ENCODE measurements at regions not wholly inside any gene's neighbourhood (a gene's known extent, or its start where the extent isn't known, plus 50 kb on each side); places are given as distances from the start of the nearest gene placed in this dataset.
A peak's percentile ranks its signal among the peaks of the same experiment; 100 is the strongest.

DNA sequence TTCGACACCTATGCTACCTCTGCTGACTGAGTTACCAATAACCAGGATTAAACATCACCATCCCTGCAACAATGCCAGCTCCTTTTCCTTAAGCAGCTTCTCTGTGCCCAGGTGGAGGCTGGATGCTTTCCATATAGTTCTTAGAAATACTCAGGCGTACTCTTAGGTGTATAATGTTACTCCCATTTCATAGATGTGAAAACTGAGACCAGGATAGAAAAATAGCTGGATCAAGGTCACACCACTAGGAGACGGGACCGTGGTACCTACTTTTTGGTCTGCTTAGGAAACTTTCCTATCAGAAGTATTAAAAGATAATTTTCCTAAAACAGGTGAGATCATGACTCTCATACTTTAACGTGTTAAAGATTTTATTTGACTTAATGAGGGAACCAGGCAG lies 141.7 kb upstream of the RPL38 start:
- DNase-seq: no peak

DNA sequence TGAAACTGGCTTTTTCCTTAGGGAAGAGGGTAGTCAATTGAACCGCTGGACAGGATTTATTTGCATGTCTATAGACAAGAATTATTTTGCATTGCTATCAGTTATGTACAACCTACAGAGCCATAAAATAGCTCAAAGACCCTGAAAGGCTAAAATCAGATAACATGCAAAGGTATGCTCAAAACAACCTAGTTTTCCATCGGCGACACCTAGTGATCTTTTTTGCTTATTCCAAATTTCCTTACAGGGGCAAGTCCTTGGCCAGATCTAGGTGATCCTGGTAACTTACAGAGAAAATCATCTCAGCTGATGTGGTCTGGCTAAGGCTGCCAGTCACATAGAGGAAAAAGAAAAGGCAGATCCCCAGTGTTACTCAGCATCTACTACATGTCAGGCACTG lies 141.2 kb upstream of the RPL38 start:
- DNase-seq: no peak

DNA sequence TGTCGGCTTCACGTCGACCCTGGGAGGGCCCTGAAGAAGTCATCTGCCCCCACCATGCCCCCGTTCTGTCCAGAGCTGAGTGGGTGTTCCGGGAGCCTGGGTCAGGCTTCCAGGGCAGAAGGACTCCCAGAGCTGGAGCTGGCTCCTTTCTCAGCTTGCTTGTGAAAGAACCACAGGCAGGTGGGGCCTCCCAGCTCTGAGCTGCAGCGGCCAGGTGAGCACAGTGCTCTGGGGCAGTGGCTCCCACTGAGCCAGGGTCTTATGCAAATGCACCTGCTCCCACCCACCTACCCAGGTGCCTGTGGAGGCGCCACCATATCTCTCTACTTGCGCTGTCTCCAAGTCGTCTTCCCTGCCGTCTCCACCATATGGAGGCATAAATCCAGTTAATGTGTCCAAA lies 140.0 kb upstream of the RPL38 start:
- no peak for DNase-seq

DNA sequence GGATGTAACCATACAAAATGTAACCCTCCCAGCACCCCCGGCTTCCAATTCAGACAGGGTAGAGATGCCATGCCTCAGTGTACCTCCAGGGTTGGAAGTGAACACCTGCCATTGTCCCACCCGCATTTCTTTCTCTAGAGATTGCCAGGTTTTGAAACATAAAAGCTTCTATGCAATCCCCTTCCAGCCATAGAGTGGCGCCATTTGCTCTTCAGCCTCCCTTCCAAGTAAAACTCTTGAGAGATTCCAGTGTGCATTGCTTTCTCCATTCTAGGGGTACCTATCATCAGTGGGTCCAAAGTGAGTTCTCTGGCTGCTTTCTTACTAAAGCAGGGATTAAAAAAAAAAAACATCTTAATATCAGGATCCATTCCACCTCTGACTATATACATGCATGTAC lies 133.1 kb upstream of the RPL38 start:
- DNase-seq: no peak

DNA sequence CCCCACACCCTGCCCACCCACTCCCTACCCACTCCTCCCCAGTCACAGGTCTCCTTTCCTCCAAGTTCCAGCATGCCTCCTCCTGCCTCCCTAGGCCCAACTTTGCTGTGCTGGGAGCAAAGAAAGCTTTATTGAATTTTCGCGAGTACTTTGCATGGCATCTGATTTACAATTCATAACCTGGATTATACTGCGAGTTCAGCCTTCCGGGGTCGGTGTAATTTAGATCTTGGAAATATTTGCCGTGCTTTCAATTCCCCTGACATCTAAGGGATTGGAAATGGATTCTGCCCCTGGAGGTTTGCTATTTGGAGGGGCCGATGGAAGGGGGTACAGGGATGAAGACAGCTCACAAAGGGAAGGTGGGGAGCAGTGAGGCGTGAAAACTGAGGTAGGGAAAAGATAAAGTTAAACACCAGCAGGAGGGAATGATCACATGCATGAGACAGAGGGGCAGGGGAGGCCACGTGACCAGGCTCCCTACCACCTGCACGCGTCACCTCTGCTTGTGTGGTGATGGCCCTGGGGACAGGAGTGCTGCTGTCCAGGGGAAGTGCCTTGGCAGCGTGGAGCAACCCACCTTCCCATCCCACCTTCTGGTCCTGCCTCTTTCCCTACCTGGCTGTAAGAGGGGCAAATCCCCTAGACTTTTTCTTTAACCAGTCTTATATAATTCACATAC lies 132.3 kb upstream of the RPL38 start:
- no peak for DNase-seq

DNA sequence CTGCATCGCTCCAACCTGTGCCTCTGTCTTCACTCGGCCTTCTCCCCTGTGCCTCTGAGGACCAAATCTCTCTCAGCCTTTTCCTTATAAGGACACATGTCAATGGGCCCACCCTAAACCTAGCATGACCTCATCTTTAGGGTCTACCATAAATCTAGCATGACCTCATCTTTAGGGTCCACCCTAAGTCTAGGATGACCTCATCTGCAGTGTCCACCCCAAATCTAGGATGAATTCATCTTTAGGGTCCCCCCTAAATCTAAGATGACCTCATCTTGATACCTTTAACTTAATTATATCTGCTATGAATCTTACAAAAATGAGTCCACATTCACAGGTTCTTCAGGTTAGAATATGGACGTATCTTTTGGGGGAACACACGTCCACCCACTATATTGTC lies 131.1 kb upstream of the RPL38 start:
- DNase-seq: no peak

DNA sequence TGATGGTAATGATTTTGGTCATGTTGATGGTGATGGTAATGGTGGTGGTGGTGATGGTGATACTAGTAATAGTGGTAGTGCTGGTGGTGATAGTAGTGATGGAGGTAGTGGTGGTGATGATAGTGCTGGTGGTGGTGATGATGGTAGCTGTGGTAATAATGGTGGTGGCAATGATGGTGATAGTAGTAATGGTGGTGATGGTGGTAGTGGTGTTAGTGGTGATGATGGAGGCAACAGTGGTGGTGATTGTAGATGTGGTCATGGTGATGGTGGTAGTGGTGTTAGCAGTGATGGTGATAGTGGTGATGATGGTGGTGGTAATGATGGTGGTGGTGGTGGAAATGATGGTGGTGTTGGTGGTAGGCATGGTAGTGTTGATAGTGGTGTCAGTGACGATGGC lies 127.0 kb upstream of the RPL38 start:
- DNase-seq: no peak

DNA sequence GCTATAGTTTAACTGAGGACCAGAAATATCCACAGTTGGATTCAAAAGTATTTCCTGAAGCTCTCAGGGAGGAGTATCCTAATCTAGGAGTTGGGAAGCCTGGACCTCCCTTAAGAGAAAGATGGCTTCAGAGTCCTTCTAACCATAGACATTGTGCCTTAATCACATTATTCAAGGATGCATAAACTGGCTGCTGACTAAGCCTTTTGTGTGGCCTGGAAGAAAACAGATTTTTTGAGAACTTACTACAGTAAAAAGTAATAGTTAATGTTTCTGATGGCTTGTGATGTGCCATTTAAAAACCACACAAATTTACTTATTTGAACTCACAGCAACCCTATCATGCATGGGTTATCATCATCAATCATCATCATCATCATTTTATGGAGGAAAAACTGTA lies 126.2 kb upstream of the RPL38 start:
- no peak for DNase-seq

DNA sequence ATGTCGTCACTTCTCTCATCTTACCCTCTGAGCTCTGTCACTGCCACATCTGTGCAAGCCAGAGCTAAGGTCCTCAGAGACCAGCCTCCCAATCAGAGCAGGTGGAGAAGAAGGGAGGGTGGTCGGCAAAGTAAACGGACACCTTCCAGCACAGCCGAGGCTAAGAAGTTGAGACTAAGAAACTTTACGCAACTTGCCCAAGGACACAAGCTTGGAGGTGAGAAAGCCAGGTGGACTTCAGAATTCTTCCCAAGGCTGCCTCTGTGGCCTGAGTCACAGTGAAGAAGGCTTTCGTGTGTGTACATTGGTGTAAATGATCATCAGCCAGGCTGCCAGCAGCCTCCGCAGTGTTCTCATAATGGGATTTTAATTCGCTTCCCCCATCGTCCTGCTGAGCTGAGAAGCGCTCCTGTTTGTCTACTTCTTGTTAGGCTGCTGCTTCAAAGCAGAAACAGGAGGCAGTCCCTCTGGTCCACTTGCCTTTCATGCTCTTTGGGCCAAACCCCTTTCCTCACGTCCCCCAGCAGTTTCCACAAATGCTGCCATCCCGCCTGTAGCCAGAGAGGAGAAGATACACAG lies 125.0 kb upstream of the RPL38 start:
- no peak for DNase-seq

DNA sequence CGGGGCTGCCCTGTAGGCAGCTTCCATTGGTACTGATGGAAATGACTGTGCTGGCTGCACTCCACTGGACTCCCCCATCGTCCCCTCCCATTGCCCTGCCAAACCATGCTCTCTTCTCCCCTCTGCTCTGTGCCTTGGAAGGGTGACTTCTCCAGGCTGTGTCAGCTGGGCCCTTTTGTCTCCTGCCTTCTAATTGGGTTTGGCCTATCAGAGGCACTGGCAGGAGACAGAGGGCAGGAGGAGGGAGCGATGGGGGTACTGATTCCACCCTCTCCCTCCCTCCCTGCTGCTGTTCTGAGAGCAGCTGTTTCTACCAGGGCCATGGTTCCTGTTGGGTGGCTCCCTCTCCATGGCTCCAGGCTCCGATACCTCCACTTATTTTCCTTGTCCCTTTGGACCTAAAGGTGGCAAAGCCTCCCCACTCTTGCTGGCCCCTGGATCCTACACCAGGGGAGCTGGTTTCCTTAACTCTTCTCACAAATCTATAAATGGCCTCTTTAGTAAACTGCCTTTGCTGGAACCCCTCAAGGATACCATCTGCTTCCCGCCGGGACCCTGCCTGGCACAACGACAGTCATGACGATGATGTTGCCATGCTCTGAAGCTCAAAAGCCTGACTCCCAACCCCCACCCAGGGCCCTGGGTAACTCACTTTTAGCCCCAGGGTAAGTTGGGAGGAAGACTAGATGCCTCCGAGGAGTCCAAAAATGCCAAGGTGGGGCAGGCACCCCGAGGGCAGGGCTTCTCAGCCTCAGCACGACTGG lies 123.8 kb upstream of the RPL38 start:
- DNase-seq: no peak

DNA sequence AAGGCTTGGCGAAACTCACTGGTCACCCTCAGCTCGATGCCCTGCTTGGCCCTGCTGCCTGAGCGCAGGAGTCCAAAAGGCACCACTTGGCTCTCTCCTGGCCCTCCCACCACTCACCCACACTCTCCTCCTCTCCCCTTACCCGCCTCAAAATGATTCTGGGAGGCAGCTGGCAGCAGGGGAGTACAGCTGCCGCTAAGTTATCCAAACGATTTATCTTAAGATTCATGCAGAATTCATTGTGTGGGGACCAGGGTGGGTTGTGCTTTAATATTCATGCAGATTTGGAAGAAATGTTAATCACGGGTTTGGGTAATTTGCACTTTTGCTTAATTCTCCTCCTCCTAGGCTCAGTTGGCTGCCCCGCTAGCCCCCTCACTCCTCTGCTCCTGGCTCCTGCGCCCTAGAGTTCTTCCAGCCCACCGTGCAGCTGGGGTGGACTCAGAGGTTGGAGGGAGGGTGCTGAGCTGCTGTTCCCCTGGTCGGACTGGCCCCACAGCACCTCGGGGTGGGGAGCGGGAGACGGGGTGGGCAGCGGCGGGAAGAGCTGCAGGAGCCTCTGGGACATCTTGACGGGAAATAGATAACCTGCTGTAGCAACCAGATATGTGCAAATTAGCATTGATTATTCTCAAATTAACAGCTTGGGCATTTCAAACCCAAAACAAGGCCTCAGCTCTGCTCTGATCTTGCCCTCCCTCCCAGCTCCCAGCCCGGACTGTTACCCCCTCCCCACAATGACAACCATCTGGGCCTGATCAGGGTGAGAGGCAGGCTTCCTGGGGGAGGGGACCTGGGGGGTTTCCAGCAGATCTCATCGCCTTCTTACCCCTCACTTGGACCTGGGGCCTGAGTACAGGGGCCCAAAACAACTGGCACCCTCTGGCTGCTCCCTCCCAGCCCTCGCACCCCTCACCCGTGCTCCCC lies 122.6 kb upstream of the RPL38 start:
- no peak for DNase-seq

DNA sequence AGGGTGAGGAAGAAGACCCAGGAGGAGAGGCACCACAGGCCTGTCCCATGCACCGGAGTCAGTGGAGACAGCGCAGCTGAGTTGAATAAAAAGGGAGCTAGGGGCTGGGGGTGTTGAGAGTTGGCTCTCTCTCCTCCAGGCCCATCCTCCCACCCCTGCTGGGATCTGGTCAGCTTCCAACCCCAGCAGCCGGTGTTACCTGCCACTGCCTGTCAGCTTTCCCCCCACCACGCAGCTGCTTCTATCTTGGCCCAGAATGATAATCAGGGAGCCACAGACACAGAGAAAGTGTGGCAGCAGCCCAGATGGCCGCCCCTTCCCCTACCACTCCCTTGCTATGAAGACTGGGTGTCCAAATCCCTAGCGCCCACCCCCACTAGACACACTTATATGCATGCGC lies 120.6 kb upstream of the RPL38 start:
- no peak for DNase-seq

DNA sequence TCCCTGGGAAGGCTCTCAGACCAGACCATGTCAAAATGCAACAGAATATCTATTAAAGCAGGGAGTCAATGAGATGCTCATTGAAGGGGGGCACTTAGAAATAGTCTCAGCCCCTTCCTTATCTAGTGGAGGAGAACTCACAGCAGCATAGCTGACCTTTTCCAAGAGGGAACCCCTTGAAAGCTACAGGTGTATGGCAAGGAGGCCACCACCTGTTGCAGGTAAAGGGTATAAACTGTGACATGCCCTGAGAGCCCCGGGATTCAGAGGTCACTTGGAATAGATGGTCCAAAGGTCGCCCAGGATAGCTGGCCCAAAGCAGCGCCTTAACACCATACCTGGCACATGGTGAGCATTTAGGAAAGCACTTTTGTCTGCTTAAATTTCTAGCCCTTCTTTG lies 120.2 kb upstream of the RPL38 start:
- no peak for DNase-seq

DNA sequence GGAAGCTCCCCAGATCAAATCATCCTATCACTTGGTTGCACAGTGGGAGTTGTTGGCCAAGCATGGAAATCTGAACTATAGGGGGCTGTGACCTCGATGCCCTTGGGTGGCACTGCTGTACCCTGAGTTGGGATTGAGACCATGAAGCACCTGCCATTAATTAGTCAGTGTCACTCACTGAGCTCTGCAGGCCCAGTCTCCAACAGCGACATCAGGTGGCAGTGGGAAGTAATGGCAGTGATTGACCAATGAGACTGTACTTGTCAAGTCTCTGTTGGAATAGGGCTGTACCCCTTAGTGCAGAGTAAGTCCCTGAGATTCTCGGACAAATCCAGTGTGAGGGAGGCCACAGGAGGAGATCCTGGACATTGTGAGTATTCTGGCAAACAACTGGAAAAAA lies 118.0 kb upstream of the RPL38 start:
- DNase-seq: peak; percentile 59

DNA sequence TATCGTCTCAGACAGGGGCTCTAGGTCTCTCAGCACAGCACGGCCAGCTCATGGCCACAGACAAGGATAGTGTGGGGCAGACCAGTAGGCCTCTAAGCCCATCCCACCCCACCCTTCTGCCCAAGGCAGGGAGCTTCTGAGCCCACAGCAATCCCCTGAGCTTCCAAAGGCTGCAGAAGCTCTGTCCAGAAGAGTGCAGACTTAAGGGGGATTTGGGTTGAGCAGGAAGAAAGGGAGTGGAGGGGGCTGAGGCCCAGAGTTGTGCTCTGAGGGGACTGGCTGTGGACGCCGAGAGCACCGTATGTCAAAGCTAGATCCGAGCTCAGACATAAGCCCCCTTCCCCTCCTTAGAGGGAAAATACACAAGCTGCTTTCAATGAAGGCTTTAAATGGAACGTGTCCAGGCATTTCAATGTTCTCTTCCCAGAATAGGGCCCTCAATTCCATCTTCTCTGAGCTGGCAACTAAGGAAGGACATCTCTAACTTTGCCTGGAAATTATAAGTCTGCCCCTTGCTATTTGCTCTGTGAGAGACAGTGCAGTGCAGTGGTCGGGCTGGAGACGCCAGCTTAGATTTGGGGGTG lies 116.4 kb upstream of the RPL38 start:
- no peak for DNase-seq

DNA sequence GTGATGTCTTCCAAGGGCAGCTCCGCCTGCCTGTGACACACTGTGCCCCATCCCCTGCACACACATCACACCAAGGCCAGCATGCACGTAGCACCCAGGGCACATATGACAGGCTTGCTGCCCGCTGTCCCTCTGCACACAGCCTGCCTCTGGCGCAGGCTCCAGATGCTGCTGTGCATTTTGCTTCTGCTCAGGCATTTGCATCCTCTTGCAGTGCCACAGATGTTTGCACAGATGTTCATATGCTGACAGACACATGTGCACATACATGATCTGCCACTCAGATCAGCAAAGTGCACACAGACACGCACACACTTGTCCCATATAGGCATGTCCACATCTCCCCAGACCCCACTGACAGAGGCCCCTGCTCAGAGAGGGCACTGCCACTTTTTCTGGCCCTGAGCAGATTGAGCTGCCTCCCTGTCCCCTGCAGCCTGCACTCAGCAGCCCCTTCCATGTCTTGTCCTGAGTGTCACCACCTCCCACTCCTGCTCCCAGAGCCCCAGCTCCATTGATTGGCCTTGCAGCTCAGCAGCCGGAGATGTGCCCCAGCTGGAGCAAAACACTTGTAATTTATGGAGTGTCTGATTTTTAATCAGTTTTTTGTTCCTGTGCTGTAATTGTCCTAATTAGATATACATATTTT lies 115.1 kb upstream of the RPL38 start:
- no peak for DNase-seq

DNA sequence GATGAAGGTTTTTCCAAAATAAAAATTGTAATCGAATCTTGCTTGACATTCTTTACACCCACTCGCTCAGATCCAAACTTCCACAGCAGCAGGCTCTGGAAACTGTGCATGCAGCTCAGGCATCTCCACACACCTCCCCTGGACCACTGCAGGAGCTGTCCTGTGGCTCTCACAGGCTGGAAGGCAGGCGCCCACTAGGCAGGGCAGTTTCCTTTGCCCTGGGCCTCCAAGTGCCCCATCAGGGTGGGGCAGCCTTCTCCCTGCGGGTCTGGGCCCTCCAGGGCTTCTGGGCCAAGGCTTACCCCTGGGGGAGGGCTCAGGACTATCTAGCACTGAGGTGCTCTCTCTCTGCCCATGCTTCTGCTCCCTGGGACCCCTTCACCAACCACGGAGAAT lies 114.5 kb upstream of the RPL38 start:
- DNase-seq: no peak

DNA sequence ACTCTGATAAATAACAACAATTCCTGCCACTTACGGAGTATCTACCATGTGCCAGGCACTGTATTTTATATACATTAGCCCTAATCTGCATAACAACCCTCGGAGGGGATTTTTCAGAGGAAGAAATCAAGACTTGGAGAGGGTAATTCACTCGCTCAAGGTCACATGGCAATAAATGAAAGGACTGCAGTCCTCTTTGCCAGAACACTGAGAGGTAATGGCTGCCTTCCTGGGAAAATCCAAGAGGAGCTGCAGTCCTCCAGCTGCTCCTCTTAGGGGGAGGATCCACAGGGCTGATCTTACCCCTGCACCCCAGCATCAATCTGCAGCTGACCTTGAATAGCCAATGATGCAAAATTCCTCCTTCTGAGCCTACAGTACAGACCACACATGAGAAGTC lies 114.1 kb upstream of the RPL38 start:
- DNase-seq: no peak

DNA sequence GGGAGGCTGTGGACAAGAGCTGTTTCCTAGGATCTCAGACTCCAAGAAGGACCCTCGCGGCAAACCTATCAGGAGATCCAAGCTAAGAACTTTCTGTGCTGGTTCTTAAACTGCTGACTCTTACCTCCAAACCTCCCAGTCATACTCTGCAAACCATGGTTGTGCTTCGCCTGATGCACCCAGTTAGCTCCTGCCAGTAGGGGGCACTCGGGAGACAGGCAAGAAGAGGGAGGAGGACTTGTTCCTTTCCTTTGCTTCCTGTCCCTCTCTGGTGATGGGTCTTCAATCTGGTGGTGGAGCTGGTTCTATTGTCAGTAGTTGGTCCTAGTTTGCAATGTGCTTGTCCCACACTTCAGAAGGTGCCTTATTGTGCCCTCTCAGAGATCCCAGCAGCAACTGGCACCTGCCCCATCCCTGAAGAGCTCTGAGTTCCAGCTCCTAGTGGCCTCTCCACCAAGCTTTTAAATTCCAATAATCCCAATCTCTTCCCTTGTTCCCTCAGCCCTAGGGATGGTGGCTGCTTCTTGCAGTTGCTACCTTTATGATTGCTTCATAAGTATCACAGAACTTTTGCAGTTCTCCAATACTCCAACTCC lies 113.5 kb upstream of the RPL38 start:
- DNase-seq: peak; percentile 94

DNA sequence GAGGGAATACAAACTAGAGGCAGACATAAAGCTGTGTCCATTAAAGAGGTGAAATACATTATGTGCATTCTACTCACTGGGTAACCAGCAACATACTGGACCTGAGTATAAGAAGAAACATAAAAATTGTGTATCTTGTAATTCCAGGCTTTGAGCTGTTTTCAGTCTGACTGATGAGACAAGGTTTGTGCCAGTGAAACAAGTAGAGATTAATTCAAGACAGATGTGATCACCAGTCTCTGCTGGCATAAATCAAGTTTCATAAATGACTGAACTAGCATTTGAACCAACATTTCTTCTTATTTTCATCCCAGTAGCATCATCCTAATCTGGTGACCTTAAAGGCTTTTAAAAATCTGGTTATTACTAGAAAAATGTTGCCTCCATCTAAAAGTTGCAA lies 108.8 kb upstream of the RPL38 start:
- DNase-seq: no peak

DNA sequence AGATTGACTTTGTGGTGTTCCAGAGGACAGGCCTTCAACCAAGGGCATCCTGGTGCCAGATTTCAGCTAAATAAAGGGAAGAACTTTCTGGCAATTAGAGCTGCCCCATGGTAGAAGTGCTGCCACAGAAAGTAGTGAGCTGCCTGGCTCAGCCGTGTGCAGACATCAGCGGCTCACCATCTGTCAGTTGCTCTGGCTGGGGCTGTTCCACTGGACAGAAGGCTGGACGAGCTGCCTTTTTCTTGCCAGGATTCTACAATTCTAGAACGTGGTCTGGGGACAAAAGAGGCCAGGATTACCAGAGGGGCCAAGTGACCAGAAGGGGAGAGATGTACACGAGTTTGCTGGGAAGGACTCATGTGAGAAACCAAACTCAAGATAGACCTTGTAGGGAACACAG lies 107.0 kb upstream of the RPL38 start:
- no peak for DNase-seq

All from DMS53 (cell line).